Uterus (tissue), 2 donors: ENCODE measurements at regions not wholly inside any gene's neighbourhood (a gene's known extent, or its start where the extent isn't known, plus 50 kb on each side); places are given as distances from the start of the nearest gene placed in this dataset.

ENCODE experiments used
- POLR2A ChIP-seq, 2 donors: fragments of 450-650 bp; IDR thresholded peaks; one replicate each; pipeline ENCODE4 v1.6.1; 2016; ENCODE audit warnings: antibody characterized with exemption in 2 of 2, mild to moderate bottlenecking in 1 of 2, moderate library complexity in 1 of 2
- TF ChIP-seq, protein P1 (sequence below), 4 experiments: fragments of 200-600 bp in 2 of 4; fragments of 450-650 bp in 2 of 4; sonication (generic) in 2 of 4; IDR thresholded peaks; one replicate each; pipeline ENCODE4 v1.5.1; 2016 to 2019; ENCODE audit warnings: antibody characterized with exemption in 4 of 4, mild to moderate bottlenecking in 2 of 4, moderate library complexity in 1 of 4

DNA sequence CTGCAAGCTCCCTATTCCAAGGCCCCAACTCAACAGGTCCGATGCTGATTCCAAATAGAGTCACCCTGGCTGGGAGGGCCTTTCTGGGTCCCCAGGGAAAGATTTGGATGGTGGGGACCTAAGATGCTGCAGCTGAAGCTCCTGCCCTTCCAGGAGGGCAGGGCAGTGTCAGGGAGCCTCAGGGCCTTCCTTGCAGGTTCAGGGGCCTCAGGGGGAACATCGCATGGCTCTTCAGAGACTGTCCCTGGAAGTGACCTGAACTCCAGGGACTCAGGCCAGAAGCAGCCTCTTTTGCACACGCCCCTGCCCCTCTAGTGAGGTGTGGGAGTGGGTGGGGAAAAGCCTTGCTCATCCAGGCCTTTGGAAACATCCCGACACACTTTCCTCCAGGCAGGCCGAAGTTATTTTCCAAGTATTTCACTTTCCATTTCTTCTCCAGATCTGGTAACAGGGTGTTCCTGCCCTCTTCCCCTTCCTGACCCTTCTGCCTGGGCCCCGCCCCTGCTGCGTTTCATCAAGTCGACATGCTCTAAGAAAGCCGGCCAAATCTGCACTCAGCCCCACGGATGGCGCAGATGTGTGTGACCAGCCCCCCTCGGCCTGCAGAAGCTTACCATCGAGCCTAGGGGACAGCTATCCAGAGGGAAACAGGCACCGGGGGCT is 159.5 kb downstream of the FGF18 start:
- TF ChIP-seq, protein P1, sequence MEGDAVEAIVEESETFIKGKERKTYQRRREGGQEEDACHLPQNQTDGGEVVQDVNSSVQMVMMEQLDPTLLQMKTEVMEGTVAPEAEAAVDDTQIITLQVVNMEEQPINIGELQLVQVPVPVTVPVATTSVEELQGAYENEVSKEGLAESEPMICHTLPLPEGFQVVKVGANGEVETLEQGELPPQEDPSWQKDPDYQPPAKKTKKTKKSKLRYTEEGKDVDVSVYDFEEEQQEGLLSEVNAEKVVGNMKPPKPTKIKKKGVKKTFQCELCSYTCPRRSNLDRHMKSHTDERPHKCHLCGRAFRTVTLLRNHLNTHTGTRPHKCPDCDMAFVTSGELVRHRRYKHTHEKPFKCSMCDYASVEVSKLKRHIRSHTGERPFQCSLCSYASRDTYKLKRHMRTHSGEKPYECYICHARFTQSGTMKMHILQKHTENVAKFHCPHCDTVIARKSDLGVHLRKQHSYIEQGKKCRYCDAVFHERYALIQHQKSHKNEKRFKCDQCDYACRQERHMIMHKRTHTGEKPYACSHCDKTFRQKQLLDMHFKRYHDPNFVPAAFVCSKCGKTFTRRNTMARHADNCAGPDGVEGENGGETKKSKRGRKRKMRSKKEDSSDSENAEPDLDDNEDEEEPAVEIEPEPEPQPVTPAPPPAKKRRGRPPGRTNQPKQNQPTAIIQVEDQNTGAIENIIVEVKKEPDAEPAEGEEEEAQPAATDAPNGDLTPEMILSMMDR (IDR thresholded peaks at IDR 0.05) = no peak
- no peak for TF ChIP-seq POLR2A (IDR thresholded peaks at IDR 0.05)
